ENCODE measurements at regions not wholly inside any gene's neighbourhood (a gene's known extent, or its start where the extent isn't known, plus 50 kb on each side); places are given as distances from the start of the nearest gene placed in this dataset.

DNA sequence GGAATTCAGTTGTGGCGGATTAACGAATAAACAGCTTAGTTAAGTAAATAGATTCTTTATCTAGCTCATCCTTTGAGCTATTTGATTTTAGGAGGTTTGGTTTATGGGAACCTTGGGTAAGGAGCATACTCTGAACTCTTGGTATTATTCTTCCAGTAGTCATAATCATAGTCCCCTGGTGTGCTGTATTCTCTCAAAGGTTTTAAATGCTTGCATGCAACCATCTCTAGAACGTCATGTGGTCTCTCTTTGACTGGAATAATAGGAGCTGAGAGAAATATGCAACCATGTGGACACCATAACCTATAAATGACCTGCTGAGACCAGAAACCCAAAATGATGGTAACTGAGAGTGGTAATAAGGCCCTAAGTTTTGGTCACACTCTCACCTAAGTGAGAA lies 951.6 kb upstream of the MIR17HG start:
- DNase-seq, result no peak

DNA sequence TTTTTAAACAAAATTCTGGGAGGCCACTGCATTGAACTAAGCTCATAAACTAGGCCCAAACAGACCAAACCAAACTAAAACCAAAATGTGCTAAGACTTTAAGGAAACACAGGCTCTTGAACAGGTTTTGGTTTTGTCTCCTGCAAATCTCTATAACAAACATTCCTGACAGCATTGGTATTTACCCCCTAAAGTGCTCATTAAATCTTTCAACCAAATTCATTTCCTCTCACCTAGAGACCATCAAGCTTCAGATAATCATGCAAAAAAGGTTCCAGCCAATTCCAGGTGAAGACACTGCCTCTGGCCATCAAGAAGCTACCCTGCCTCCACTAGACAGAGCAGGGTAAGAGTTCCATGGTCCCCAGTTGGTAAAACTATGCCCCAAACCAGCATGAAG lies 951.2 kb upstream of the MIR17HG start:
- no peak for DNase-seq

DNA sequence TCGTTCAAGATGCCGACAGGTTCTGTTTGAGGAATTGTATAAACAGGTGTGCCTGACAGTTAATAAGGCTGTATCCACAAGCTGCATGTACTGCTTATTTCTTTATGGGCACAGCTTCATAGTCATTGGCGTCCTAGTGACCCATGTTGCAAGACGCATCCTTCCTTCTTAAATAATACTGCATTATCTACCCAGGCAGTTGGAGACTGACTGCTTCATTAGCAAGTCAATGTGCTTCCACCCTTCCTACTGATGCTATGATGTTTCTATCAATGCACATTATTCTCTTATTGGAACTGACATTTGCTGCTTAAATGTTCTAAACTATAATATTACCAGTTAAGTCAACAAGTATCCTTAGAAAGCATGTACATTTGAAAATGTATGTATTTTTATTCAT lies 950.0 kb upstream of the MIR17HG start:
- no peak for DNase-seq

GRCh38 chr13:90400372-90400771 lies 947.1 kb upstream of the MIR17HG start:
- no peak for DNase-seq

DNA sequence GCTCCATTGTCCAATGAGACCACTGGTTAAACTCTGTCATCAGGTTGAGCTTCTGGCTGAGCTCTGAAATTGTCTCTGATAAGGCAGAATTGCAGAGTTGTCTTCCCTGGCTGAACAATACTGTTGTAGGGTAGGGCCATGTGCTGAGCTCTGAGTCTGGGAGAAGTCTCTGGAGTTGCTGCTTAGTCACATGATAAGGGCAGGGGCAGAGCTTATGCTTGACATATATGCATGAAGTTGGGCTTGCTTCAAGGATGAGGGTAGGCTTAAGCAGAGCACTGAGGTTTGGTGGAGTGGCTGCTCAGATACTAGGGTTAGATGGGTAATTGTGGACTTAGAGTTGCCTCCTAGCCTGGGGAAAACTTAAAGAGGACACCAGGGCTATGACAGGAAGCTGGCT lies 946.3 kb upstream of the MIR17HG start:
- no peak for DNase-seq

DNA sequence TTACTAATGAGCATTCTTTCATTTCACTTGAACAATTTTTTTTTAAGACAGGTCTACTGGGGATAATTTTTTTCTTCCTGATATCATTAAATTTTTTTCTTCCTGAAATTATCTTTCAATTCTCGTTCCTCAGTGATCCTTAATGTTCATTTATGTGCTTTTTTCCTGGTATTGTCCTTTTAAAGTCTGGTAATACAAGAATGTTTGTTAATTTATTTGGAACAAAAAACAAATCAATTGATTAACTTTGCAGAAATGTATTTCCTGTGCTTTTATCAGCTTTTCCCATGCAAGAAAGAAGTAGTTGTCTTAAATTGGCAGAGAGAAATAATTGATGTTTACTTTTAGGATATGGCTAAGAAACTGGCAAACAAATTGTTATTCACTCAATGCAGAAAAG lies 945.4 kb upstream of the MIR17HG start:
- no peak for DNase-seq

DNA sequence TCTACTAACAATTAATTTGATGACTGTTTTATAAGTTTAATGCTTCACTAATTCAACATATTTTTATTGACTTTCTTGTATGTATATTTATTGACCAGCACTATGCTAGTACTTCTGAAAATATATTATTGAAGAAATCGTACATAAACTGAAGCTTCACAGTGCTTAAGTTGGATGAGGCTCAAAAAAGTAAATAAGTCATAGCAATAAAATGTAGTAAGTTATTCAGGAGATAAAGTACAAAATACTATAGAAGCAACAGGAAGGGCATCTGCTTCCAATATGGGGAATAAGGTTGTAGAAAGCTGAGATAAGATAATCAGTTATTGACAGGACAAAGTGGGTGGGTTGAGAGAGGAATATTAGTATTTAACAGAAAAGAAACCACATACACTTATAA lies 944.9 kb upstream of the MIR17HG start:
- no peak for DNase-seq

DNA sequence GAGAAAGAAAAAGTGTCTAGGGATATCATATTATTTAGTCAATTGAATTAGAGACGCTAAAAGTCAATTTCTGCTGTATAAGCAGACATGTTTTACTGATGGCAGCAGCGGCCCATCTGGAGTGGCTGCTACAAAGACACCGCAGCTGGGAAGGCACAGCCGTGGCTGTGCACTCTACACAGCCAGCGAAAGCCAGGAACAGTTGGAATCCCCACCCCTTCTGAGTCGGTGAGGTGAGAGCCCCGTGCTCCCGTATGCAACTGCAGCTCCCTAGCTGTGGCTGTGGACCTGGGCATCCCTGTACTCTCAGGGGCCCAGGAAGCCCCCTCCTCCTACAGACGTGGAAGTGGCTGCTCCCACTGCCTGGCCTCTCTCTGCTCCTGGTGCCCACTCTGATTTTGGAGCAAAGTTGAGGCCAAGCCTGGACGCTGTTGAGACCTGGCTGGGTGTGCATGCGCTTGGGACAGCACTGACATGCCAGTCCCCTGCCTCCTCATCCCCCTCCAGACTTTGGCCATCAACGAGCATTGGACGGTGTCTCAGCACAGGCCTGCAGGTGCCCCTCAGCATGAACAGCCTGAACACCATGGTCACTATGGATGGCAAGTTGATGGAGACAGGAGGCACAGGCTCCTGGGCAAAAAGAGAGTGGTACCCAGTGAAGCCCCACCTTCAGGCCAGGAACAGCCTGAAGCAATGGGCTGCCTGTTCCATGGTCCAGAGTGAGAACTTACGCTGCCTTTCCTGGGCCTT lies 944.0 kb upstream of the MIR17HG start:
- no peak for DNase-seq

- no peak for DNase-seq
Measured at GRCh38 chr13:90405301-90405700, 942.2 kb upstream of the MIR17HG start.

- DNase-seq, result no peak
Measured at GRCh38 chr13:90412980-90413379, 934.5 kb upstream of the MIR17HG start.

DNA sequence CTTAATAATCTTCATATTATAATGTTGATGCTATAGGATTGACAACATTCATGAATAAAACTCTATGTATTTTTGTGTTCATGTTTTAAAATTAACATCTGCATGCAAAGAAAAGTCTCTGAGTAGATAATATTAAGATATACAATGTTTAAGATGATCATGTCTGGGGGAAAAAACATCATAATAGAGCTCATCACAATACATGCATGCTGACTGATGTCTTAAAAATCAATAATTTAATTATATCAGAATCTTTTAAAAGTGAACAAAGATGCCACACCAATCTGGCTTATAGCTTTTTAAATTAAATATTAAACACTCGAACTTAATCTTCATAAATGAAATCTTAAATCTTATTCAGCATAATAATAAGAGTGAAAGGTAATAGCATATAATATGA lies 933.9 kb upstream of the MIR17HG start:
- no peak for DNase-seq

DNA sequence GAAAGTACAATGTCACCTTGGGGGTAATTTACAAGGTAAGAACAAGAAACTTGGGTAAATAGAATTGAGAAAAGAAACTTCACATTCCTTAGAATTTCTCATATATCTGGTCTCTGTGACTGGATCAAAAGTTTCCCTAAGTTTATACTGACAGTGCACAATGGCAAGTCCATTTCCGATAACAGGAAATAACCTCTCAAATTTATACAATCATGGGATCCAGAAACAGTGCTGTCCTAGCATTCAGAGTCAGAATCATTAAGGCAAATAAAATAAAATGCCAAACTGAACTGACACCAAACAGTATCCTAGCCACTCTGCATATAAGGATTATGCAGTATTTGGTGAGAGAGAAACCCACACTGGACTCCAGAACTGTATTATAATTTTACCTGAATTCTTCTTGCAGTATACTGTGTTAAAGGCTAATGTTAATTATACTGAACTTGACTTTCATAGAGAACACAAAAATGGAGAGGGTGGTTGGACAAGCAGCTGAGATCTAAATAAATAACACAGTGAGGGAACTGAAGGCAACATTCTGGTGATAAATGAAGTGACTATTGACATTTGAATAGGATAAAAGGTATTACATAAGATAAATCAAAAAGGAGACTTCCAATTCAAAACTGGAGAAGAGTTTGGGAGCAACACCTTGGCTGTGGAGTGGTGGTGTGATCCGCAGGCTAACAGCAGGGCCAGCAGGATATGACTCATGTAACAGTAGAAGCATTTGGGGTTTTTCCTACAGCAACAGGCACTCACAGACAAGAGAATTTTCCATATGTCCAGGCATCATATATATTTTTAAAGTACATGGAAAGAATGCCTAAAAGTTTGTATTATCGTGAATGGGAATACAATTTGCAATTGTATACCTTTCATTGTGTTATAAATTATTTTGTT lies 932.5 kb upstream of the MIR17HG start:
- DNase-seq, result no peak

- DNase-seq, result no peak
Measured at GRCh38 chr13:90415902-90416301, 931.6 kb upstream of the MIR17HG start.

DNA sequence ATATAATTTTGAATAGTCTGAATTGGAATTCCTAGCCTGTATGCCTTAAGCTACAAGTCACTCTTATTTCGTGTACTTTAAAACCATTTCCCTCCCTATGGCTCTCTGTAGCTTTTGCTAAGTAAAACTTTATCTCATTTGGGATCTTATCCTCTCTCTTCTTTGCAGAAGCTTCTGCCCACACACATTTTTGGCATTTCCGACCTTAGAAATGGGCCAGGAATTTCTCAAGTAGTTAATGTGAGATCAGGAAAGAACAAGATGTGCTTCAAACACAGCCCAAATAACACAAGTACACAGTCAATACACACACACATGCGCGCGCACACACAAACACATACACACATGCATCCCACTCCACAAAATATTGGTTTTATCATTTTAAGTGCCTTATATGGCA lies 931.0 kb upstream of the MIR17HG start:
- DNase-seq, result no peak

GRCh38 chr13:90416938-90417337 lies 930.5 kb upstream of the MIR17HG start:
- no peak for DNase-seq

DNA sequence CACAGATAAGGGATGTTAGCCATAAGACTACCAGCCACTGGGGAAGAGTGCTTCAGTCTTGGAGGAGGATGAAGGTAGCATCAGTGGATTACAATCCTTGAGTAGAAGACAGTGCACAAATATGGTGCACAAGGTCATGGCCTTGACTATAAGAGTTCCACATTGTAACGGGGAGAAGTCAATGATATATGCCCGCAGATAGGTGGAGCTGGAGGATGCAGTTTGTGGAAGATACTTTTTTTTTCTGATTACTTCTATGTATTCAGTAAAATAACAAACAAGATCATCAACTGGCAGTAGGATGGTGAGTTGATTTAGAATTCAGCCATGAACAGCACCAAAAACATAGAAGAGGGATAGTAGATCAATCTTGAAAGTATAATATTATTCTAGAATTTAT lies 926.8 kb upstream of the MIR17HG start:
- no peak for DNase-seq

DNA sequence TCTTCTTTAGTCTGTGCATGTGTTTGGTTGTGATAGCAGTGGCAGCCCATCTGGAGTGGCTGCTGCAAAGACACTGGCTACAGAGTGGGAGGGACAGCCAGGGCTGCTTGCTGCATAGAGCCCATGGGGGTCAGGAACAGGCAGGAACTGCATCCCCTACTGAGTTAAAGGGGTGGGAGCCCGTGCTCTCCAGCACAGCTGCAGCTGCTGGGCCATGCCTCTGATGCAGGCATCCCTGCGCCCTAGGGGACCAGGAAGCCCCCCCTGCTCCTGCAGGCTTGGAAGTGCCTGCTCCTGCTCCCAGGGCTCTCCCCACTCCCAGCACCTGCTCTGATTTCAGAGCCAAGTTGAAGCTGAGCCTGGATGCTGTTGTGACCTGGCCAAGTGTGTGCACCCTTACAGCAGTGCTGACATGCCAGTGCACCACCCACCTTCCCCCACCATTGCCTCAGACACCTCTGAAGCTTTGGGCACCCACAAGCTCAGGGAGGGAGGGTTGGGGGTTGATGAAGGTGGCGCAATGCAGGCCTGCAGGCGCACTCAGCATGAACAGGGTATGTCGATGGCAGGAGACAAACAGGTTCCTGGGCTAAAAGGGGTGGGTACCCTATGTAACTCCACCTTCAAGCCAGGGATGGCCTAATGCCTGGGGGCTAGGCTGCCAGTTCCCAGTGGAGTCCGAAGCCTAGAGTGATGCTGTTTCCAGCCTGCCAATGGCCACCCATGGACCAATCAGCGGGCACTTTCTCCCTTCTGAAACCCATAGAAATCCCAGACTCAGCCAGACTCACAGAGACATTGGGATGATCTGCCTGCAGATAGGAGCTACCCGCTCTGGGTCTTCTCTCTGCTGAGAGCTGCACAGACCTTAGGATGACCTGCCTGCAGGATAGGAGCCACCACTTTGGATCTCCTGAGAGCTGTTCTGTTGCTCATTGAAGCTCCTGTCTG lies 919.9 kb upstream of the MIR17HG start:
- no peak for DNase-seq

- DNase-seq, result no peak
Measured at GRCh38 chr13:90428522-90429210, 918.8 kb upstream of the MIR17HG start.

DNA sequence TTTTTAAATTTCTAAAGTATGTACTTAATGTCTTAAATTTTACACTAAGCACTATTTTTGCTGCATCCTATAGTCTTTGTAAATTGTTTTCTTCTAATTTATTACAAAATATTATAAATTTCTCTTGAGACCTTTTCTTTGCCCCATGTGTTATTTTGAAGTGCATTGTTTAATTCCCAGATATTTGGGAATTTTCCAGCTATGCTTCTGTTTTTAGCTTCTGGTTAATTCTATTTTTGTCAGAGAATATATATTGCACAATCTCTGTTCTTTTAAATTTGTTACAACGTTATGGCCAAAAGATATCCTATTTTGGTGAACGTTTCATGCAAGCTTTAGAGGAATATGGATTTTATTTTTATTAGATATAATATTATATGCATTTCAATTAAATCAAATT lies 917.4 kb upstream of the MIR17HG start:
- no peak for DNase-seq

GRCh38 chr13:90436697-90437096 lies 910.8 kb upstream of the MIR17HG start:
- no peak for DNase-seq

DNA sequence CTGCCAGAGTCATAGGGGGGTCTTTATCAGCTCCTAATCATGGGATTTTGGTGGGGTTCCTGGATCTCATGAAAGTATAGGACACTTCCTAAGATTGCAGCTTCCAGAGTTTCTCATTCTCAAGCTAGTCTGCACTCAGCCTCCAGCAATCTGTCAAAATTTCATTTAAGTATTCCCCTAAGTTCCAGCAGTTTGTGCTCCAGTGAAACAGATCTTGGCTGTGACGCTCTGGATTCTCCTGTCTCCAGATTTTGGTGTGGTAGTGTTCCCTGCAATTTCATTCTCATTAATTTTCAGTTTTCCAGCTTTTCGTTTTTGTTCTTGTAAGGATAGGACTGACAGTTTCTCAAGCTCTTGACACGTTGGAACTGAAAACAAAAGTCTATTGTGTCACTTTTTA lies 908.9 kb upstream of the MIR17HG start:
- no peak for DNase-seq

DNA sequence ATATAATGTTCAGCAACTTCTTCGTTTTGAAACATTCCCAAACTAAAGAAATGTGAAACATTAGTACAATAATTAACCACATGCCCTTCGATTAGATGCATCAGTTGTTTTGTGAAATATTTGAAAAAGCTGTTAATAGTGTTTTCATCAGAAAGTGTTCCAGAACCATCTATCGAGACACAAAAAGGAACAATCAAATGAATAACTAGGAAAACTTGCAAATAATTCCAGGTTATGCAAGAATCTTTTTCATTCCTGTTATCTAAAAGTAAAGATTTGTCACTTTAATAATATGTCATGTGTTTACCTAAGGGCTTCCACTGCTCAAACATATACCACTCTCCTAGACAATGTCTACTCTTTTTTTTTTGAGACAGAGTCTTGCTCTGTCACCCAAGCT lies 904.2 kb upstream of the MIR17HG start:
- no peak for DNase-seq

DNA sequence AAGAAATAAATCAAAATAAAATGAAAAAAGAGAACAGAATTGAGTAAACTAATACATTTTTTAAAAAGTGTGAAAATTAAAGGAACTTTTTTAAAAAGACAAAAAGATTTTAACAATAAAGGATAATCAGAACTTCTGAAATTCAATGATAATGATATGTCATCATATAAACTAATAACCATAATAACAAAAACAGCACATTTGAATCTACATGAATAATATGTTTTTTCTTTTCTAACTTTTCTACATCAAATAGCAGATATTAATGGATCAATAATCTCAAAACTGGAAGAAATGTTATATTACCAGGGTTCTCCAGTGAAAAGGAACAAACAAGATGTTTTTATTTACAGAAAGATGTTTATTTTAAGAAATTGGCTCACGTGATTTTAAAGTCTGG lies 903.3 kb upstream of the MIR17HG start:
- DNase-seq, result no peak

All from GDM1 (cell line).